H9 (cell line): ENCODE measurements at regions not wholly inside any gene's neighbourhood (a gene's known extent, or its start where the extent isn't known, plus 50 kb on each side); places are given as distances from the start of the nearest gene placed in this dataset.

Source experiments
- DNase-seq: peaks from one replicate; pipeline ENCODE4 v3.0.0-alpha.2; 2017
- H2AFZ ChIP-seq: one replicate; pipeline ENCODE4 v1.6.1; 2013; ENCODE audit warnings: mild to moderate bottlenecking, low read length, control low read depth, moderate library complexity
- H2AK5ac ChIP-seq: 2 replicates; pipeline ENCODE4 v1.6.1; 2013; ENCODE audit warnings: low read length, control low read depth, mixed read lengths; ENCODE audit not compliant: insufficient read length
- H2BK120ac ChIP-seq: one replicate; pipeline ENCODE4 v1.6.1; 2013; ENCODE audit warnings: low read depth, mild to moderate bottlenecking, low read length, control low read depth, inconsistent platforms; ENCODE audit not compliant: poor library complexity, severe bottlenecking
- H2BK12ac ChIP-seq: 2 replicates; pipeline ENCODE4 v1.6.1; 2013; ENCODE audit warnings: low read length, control low read depth, mixed read lengths, low read depth; ENCODE audit not compliant: insufficient read length
- H2BK15ac ChIP-seq: 2 replicates; pipeline ENCODE4 v1.6.1; 2013; ENCODE audit warnings: low read depth, low read length, control low read depth
- H2BK20ac ChIP-seq: one replicate; pipeline ENCODE4 v1.6.1; 2013; ENCODE audit warnings: low read depth, mild to moderate bottlenecking, low read length, control low read depth, inconsistent platforms; ENCODE audit not compliant: poor library complexity, severe bottlenecking
- H2BK5ac ChIP-seq: 2 replicates; pipeline ENCODE4 v1.6.1; 2013; ENCODE audit warnings: low read length, control low read depth, mixed read lengths; ENCODE audit not compliant: insufficient read length
- H3K14ac ChIP-seq: 2 replicates; pipeline ENCODE4 v1.6.1; 2013; ENCODE audit warnings: low read length, control low read depth; ENCODE audit not compliant: insufficient read depth
- H3K18ac ChIP-seq: 2 replicates; pipeline ENCODE4 v1.6.1; 2013; ENCODE audit warnings: low read depth, mild to moderate bottlenecking, mixed read lengths, low read length, control low read depth; ENCODE audit not compliant: insufficient read length
- H3K23ac ChIP-seq: 2 replicates; pipeline ENCODE4 v1.6.1; 2013; ENCODE audit warnings: low read length, control low read depth, mixed read lengths, low read depth; ENCODE audit not compliant: insufficient read length
- H3K23me2 ChIP-seq: 2 replicates; pipeline ENCODE4 v1.6.1; 2013; ENCODE audit warnings: low read depth, mild to moderate bottlenecking, mixed read lengths, low read length, control low read depth; ENCODE audit not compliant: insufficient read length, poor library complexity, severe bottlenecking
- H3K27ac ChIP-seq: 2 replicates; pipeline ENCODE4 v1.5.1; 2013; ENCODE audit warnings: low read length, control low read depth, mixed read lengths, low read depth; ENCODE audit not compliant: insufficient read length
- H3K27me3 ChIP-seq: 2 replicates; pipeline ENCODE4 v1.6.1; 2013; ENCODE audit warnings: low read length, control low read depth, inconsistent platforms; ENCODE audit not compliant: insufficient read depth
- H3K4ac ChIP-seq: 2 replicates; pipeline ENCODE4 v1.6.1; 2013; ENCODE audit warnings: low read depth, mild to moderate bottlenecking, control low read depth, inconsistent platforms, low read length, moderate library complexity
- H3K4me1 ChIP-seq: 2 replicates; pipeline ENCODE4 v1.6.1; 2013; ENCODE audit warnings: low read length, control low read depth, inconsistent platforms; ENCODE audit not compliant: insufficient read depth
- H3K4me2 ChIP-seq: 2 replicates; pipeline ENCODE4 v1.6.1; 2013; ENCODE audit warnings: low read length, control low read depth, mixed read lengths; ENCODE audit not compliant: insufficient read length, insufficient read depth
- H3K56ac ChIP-seq: 2 replicates; pipeline ENCODE4 v1.6.1; 2013; ENCODE audit warnings: low read depth, mild to moderate bottlenecking, mixed read lengths, low read length, control low read depth; ENCODE audit not compliant: insufficient read length
- H3K79me1 ChIP-seq: 2 replicates; pipeline ENCODE4 v1.6.1; 2013; ENCODE audit warnings: low read depth, mild to moderate bottlenecking, moderate library complexity, low read length, control low read depth, inconsistent platforms; ENCODE audit not compliant: insufficient read depth, poor library complexity, severe bottlenecking
- H3K79me2 ChIP-seq: 2 replicates; pipeline ENCODE4 v1.6.1; 2013; ENCODE audit warnings: low read length, control low read depth, inconsistent platforms; ENCODE audit not compliant: insufficient read depth
- H3K9ac ChIP-seq: 2 replicates; pipeline ENCODE4 v1.6.1; 2013; ENCODE audit warnings: low read length, control low read depth, mixed read lengths; ENCODE audit not compliant: insufficient read length; ENCODE audit errors: extremely low read depth
- H3K9me3 ChIP-seq: one replicate; pipeline ENCODE4 v1.6.1; 2013; ENCODE audit warnings: low read depth, low read length, inconsistent platforms; ENCODE audit not compliant: control insufficient read depth
- H3T11ph ChIP-seq: one replicate; pipeline ENCODE4 v1.6.1; 2013; ENCODE audit warnings: mild to moderate bottlenecking, low read length, control low read depth, inconsistent platforms
- H4K20me1 ChIP-seq: one replicate; pipeline ENCODE4 v1.6.1; 2013; ENCODE audit not compliant: control insufficient read depth, insufficient read length, insufficient read depth
- H4K5ac ChIP-seq: 2 replicates; pipeline ENCODE4 v1.6.1; 2013; ENCODE audit warnings: low read depth, mild to moderate bottlenecking, mixed read lengths, low read length, control low read depth; ENCODE audit not compliant: insufficient read length
- H4K8ac ChIP-seq: replicated peaks from 2 replicates; pipeline ENCODE4 v1.6.1; 2013; ENCODE audit warnings: low read length, control low read depth, mixed read lengths, low read depth; ENCODE audit not compliant: insufficient read length
- H4K91ac ChIP-seq: 2 replicates; pipeline ENCODE4 v1.6.1; 2013; ENCODE audit warnings: low read depth, mild to moderate bottlenecking, moderate library complexity, mixed read lengths, low read length, control low read depth; ENCODE audit not compliant: insufficient read length
- H3K27ac Mint-ChIP-seq, 3 experiments: 2 replicates in 2 of 3; 3 replicates in 1 of 3; pipeline ENCODE4 v1.8.0; 2020 to 2021; ENCODE audit warnings: mixed read lengths in 3 of 3, mild to moderate bottlenecking in 1 of 3, moderate library complexity in 1 of 3
- H3K27me3 Mint-ChIP-seq: 2 replicates; pipeline ENCODE4 v1.8.0; 2021; ENCODE audit warnings: low read depth, mild to moderate bottlenecking, moderate library complexity, mixed read lengths
- H3K36me3 Mint-ChIP-seq, 3 experiments: 2 replicates in 2 of 3; 3 replicates in 1 of 3; pipeline ENCODE4 v1.8.0; 2020 to 2021; ENCODE audit warnings: low read depth in 3 of 3, mixed read lengths in 3 of 3; ENCODE audit not compliant: insufficient read depth in 1 of 3
- H3K4me1 Mint-ChIP-seq, 2 experiments: 2 replicates each; pipeline ENCODE4 v1.8.0; 2020; ENCODE audit warnings: mixed read lengths in 2 of 2
- H3K4me3 Mint-ChIP-seq, 2 experiments: 2 replicates in 1 of 2; 3 replicates in 1 of 2; pipeline ENCODE4 v1.8.0; 2020 to 2021; ENCODE audit warnings: mild to moderate bottlenecking in 2 of 2, mixed read lengths in 2 of 2, moderate library complexity in 1 of 2
- H3K9me3 Mint-ChIP-seq, 2 experiments: 2 replicates in 1 of 2; 3 replicates in 1 of 2; pipeline ENCODE4 v1.8.0; 2020; ENCODE audit warnings: mild to moderate bottlenecking in 2 of 2, mixed read lengths in 2 of 2, moderate library complexity in 1 of 2
- WGBS: extraction: QIAGEN DNeasy Blood & Tissue Kit; methylation state at CpG from one replicate; pipeline ENCODE4 v1.1.7; 2013; ENCODE audit warnings: missing lambda C conversion rate, low lambda C conversion rate, mixed read lengths; ENCODE audit not compliant: insufficient read length; ENCODE audit errors: extremely low coverage; 5-methylcytosine and 5-hydroxymethylcytosine counted together
- TF ChIP-seq, protein P1 (sequence below): fragments of 200-600 bp; sonication (generic); conservative IDR thresholded peaks from 3 replicates; pipeline ENCODE4 v1.8.0; 2021; ENCODE audit warnings: antibody characterized with exemption, mild to moderate bottlenecking

- Histone ChIP-seq H3K9ac (no peak overlapping the region), H3K4me1 (no peaks in the 10 kb centered on the region), H2BK120ac (no peak overlapping the region), H4K8ac (no peak overlapping the region), H2BK5ac (no peak overlapping the region), H3K56ac (no peak overlapping the region), H3K27ac (no peak overlapping the region), H3K18ac (no peak overlapping the region), H3K4ac (no peak overlapping the region), H2AFZ (no peak overlapping the region), H3K23ac (no peak overlapping the region), H3K79me1 (no peaks in the 10 kb centered on the region), H2BK12ac (no peak overlapping the region), H3K27me3 (no peaks in the 10 kb centered on the region), H2AK5ac (no peak overlapping the region), H4K5ac (no peak overlapping the region), H3K14ac (no peak overlapping the region), H2BK20ac (no peak overlapping the region), H4K20me1 (no peaks in the 10 kb centered on the region), H3K4me2 (no peak overlapping the region), H3K79me2 (no peaks in the 10 kb centered on the region), H3T11ph (no peak overlapping the region), H3K23me2 (no peaks in the 10 kb centered on the region), H2BK15ac (no peak overlapping the region), H3K9me3 (no peaks in the 10 kb centered on the region), H4K91ac (no peak overlapping the region)
- Mint-ChIP-seq H3K36me3 (peaks cover 9 to 16% (median 13%) of the 10 kb centered on the region in 3 experiments; a peak in 6 of 7 replicates), H3K27ac (no peak overlapping the region), H3K9me3 (peaks cover 11 to 21% of the 10 kb centered on the region in 2 experiments), H3K4me1 (peaks cover 5% of the 10 kb centered on the region in 2 experiments), H3K27me3 (0 out of 2 replicates have a peak, but pooled peaks cover 1% of the 10 kb centered on the region), H3K4me3 (no peak overlapping the region)
- TF ChIP-seq, protein P1, sequence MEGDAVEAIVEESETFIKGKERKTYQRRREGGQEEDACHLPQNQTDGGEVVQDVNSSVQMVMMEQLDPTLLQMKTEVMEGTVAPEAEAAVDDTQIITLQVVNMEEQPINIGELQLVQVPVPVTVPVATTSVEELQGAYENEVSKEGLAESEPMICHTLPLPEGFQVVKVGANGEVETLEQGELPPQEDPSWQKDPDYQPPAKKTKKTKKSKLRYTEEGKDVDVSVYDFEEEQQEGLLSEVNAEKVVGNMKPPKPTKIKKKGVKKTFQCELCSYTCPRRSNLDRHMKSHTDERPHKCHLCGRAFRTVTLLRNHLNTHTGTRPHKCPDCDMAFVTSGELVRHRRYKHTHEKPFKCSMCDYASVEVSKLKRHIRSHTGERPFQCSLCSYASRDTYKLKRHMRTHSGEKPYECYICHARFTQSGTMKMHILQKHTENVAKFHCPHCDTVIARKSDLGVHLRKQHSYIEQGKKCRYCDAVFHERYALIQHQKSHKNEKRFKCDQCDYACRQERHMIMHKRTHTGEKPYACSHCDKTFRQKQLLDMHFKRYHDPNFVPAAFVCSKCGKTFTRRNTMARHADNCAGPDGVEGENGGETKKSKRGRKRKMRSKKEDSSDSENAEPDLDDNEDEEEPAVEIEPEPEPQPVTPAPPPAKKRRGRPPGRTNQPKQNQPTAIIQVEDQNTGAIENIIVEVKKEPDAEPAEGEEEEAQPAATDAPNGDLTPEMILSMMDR: no peak
- no CpG with 5 or more reads among the region's 3 CpGs for WGBS
- no peak for DNase-seq
Measured at GRCh38 chr16:17676171-17676570, 205.4 kb upstream of the XYLT1 start.
